GM10266 (cell line): ENCODE measurements at regions not wholly inside any gene's neighbourhood (a gene's known extent, or its start where the extent isn't known, plus 50 kb on each side); places are given as distances from the start of the nearest gene placed in this dataset.

ENCODE experiments used
- DNase-seq: peaks from one replicate; pipeline ENCODE4 v3.0.0; 2012; ENCODE audit errors: extremely low spot score
- CTCF ChIP-seq: IDR thresholded peaks from 2 replicates; pipeline ENCODE4 v1.5.1; 2012; ENCODE audit warnings: mild to moderate bottlenecking, low read depth; ENCODE audit not compliant: control insufficient read depth, insufficient read depth; ENCODE audit errors: missing control alignments

- DNase-seq = no peak
- TF ChIP-seq CTCF = no peak
Observed at GRCh38 chr20:56871691-56872090, 242.6 kb downstream of the TFAP2C start.

DNA sequence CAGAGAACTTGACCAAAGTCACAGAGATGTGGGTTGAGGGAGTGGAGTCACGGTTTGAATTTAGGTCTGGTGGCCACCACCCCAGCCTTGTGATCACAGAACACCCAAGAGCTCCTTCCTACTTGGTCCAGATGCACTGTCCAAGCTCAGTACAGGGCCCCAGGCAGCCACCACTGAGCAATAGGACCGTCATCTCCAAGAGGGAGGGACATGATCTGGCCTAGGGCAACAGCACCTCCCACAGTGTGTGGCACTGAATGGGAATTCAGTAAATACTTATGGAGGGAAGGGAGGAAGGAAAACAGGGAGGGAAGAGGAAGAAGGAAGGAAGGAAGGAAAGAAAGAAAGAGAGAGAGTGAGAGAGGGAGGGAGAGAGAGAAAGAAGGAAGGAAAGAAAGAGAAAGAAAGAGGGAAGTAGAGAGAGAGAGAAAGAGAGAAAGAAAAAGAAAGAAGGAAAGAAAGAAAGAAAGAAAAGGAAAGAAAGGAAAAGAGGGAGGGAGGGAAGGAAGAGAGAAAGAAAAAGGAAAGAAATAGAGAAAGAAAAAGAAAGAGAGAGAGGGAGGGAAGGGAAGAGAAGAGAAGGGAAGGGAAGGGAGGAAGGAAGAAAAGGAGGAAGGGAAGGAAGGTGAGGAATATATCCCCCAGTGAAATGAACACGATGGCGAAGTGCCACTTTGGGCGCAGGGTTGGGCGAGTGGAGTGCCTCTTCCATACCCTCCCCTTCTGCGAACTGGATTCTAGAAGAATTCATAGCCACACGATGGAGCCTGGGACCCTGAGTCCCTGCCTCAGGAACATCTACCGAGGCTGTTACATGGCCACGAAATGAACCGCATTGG lies 243.7 kb downstream of the TFAP2C start:
- no peak for DNase-seq
- TF ChIP-seq CTCF = no peak

- DNase-seq = no peak
- no peak for TF ChIP-seq CTCF
Observed at GRCh38 chr20:56873836-56874235, 244.7 kb downstream of the TFAP2C start.

GRCh38 chr20:56875052-56875659 lies 246.1 kb downstream of the TFAP2C start:
- no peak for TF ChIP-seq CTCF
- DNase-seq = no peak

- no peak for DNase-seq
- TF ChIP-seq CTCF = no peak
Observed at GRCh38 chr20:56875803-56876202, 246.7 kb downstream of the TFAP2C start.

- no peak for DNase-seq
- TF ChIP-seq CTCF = no peak
Observed at GRCh38 chr20:56885521-56885920, 256.4 kb downstream of the TFAP2C start.

DNA sequence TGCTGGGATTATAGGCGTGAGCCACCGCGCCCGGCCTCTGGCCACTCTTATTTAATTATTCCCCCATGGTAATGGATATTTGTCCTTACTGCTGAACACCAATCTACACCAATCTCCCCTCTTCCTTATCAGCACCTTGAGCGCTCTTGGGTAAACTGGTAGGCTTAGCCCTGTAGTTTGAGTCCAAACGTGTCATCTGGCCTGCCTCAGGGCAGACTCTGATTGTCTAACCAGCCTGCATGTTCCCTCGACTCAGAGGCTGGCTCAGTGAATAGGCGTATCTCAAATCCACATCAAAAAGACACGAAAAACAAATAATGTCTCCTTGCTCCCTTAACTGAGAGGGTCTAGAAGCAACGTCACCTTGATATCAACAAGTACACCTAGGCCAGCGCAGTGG lies 260.9 kb downstream of the TFAP2C start:
- no peak for TF ChIP-seq CTCF

More for the DNA sequence above, 260.9 kb downstream of the TFAP2C start:
- no peak for DNase-seq
